A673 (cell line): ENCODE measurements at regions not wholly inside any gene's neighbourhood (a gene's known extent, or its start where the extent isn't known, plus 50 kb on each side); places are given as distances from the start of the nearest gene placed in this dataset.

ENCODE experiments used
- BruUV-seq: library from RNA; stranded (reverse); fragments of 400-500 nt; replicated peaks from 2 replicates; lab custom pipeline; 2021; lab: Mats Ljungman, UMichigan
- CTCF ChIA-PET: fragments of 300-600 bp; sonication (Branson Sonifier 250); formaldehyde crosslinking; loops from one replicate; lab custom pipeline; 2022; ENCODE audit warnings: antibody characterized with exemption; lab: Charles Lee
- POLR2A ChIA-PET: fragments of 300-600 bp; sonication (Branson Sonifier 250); formaldehyde crosslinking; loops from one replicate; lab custom pipeline; 2022; ENCODE audit warnings: antibody characterized with exemption; ENCODE audit not compliant: low non-redundant PET; lab: Charles Lee
- DNase-seq: peaks from one replicate; pipeline ENCODE4 v3.0.0-alpha.2; 2015; ENCODE audit warnings: low spot score
- H3K27ac ChIP-seq: fragments of 200-600 bp; sonication (generic); 2 replicates; pipeline ENCODE4 v1.5.1; 2016; ENCODE audit warnings: mixed run types, low read depth, mild to moderate bottlenecking, mixed read lengths, antibody characterized with exemption, low read length; ENCODE audit not compliant: poor library complexity, severe bottlenecking
- H3K27me3 ChIP-seq: fragments of 200-600 bp; sonication (generic); replicated peaks from 2 replicates; pipeline ENCODE4 v1.6.1; 2017; ENCODE audit warnings: mixed run types, low read depth, mild to moderate bottlenecking, mixed read lengths, antibody characterized with exemption, low read length; ENCODE audit not compliant: insufficient read depth, poor library complexity
- H3K36me3 ChIP-seq: fragments of 200-600 bp; sonication (generic); 2 replicates; pipeline ENCODE4 v1.6.1; 2016; ENCODE audit warnings: mixed run types, mild to moderate bottlenecking, mixed read lengths, antibody characterized with exemption, low read length; ENCODE audit not compliant: insufficient read depth, poor library complexity, severe bottlenecking
- H3K4me1 ChIP-seq: fragments of 200-600 bp; sonication (generic); 2 replicates; pipeline ENCODE4 v1.6.1; 2017; ENCODE audit warnings: mixed run types, mild to moderate bottlenecking, mixed read lengths, antibody characterized with exemption, low read length; ENCODE audit not compliant: insufficient read depth, poor library complexity, severe bottlenecking
- H3K4me3 ChIP-seq: fragments of 200-600 bp; sonication (generic); 2 replicates; pipeline ENCODE4 v1.5.1; 2016; ENCODE audit warnings: low read depth, mixed run types, mild to moderate bottlenecking, mixed read lengths, low read length; ENCODE audit not compliant: poor library complexity, severe bottlenecking
- H3K9me3 ChIP-seq: fragments of 200-600 bp; sonication (generic); 2 replicates; pipeline ENCODE4 v1.6.1; 2016; ENCODE audit warnings: mixed run types, low read depth, mild to moderate bottlenecking, mixed read lengths, antibody characterized with exemption, low read length; ENCODE audit not compliant: poor library complexity, severe bottlenecking
- CTCF ChIP-seq: fragments of 300-800, 200-600 bp; sonication (generic); conservative IDR thresholded peaks from 2 replicates; pipeline ENCODE4 v1.5.1; 2017; ENCODE audit warnings: low read depth, mild to moderate bottlenecking, antibody characterized with exemption, low read length, moderate library complexity, mixed read lengths
- EZH2 ChIP-seq: fragments of 200-600 bp; sonication (generic); IDR thresholded peaks from 2 replicates; pipeline ENCODE4 v1.6.1; 2017; ENCODE audit warnings: borderline replicate concordance, low read depth, mild to moderate bottlenecking, mixed read lengths, antibody characterized with exemption, low read length; ENCODE audit not compliant: poor library complexity, severe bottlenecking
- intact Hi-C: fragments of 100-400 bp; cut with micrococcal nuclease; formaldehyde crosslinking; loops from one replicate; pipeline ENCODE4 v1.10.0; 2022; ENCODE audit not compliant: unreplicated experiment

- TF ChIP-seq EZH2 (no peak), CTCF (no peak)
- peaks cover 26% of the 10 kb centered on the region for H3K4me1 ChIP-seq
- no peak overlapping the region for H3K27ac ChIP-seq
- no peaks in the 10 kb centered on the region for H3K27me3 ChIP-seq
- BruUV-seq, result no TSS peak
- H3K4me3 ChIP-seq, result no peak overlapping the region
- H3K9me3 ChIP-seq, result peaks cover 4% of the 10 kb centered on the region
- ChIA-PET POLR2A (no interaction called here), CTCF (no interaction called here)
- H3K36me3 ChIP-seq, result no peaks in the 10 kb centered on the region
- no peak for DNase-seq
- intact Hi-C loops, result loop anchor here (10.0 kb wide), 1 partner anchor 402 kb away; no protein-coding TSS in a partner anchor
These were observed 108.2 kb upstream of the NAV3 start for GRCh38 chr12:77722536-77722935.

DNA sequence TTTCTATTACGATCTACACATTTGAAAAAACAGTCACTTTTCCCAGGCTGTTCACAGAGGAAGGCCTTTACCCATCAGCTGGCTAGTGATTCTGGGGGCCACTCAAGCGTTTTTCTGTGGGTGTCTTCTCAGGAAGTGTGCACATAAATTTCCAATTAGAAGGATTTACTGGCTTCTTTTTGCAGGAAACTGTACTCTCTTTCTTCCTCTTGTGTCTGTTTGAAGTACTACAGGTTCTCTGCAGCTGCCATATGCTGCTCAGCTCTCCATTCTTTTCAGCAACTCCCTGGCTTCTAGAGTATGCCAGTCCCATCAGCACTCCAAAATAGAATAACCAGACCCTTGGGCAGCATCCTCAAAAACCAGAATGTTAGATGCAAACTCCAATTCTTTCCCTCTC is 110.4 kb upstream of the NAV3 start:
- no peak overlapping the region for H3K4me3 ChIP-seq
- peak overlapping the region; percentile 9 for H3K27ac ChIP-seq
- POLR2A ChIA-PET, result no interaction called here
- H3K9me3 ChIP-seq, result peaks cover 4% of the 10 kb centered on the region
- TF ChIP-seq EZH2 (no peak), CTCF (peak; percentile 55)
- no peaks in the 10 kb centered on the region for H3K36me3 ChIP-seq
- CTCF ChIA-PET, result interaction anchor here (1.2 kb wide), 1 partner anchor 205 kb away, joined by 5 read pairs; no protein-coding TSS in a partner anchor
- H3K27me3 ChIP-seq, result no peaks in the 10 kb centered on the region
- DNase-seq, result peak; percentile 75
- no TSS peak for BruUV-seq
- intact Hi-C loops, result loop anchor here (1.0 to 10.0 kb wide), 2 partner anchors 205 to 405 kb away; no protein-coding TSS in a partner anchor
- H3K4me1 ChIP-seq, result peaks cover 26% of the 10 kb centered on the region

DNA sequence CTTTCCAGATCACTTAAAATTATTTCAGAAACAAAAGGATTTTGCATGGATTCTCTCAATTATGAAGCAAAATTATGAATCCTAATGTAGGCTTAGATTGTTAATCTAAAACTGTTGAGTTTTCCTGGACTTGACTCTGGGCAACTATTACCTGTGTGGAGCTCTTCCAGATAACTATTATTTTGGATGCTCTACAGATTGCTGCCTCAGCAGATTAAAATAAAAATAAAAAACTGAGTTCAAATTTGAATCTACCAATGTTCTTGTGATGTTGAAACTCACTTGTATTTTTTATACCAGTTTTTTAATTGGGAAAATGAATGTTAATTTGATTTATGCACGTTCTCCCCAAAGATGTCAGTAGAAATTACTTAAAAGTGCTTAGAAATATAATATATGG is 120.5 kb upstream of the NAV3 start:
- TF ChIP-seq CTCF, result no peak
- no peak for TF ChIP-seq EZH2
- no TSS peak for BruUV-seq
- H3K27me3 ChIP-seq, result no peaks in the 10 kb centered on the region
- H3K9me3 ChIP-seq, result no peaks in the 10 kb centered on the region
- POLR2A ChIA-PET, result no interaction called here
- no peaks in the 10 kb centered on the region for H3K4me1 ChIP-seq
- no peak overlapping the region for H3K4me3 ChIP-seq
- CTCF ChIA-PET, result no interaction called here
- H3K36me3 ChIP-seq, result no peaks in the 10 kb centered on the region
- DNase-seq, result no peak
- no peak overlapping the region for H3K27ac ChIP-seq
- intact Hi-C loops, result no loop called here
